ENCODE measurements at regions not wholly inside any gene's neighbourhood (a gene's known extent, or its start where the extent isn't known, plus 50 kb on each side); places are given as distances from the start of the nearest gene placed in this dataset.

GRCh38 chr6:144688713-144689112 lies 403.6 kb downstream of the UTRN start:
- peaks cover 0 to 3% (median 2%) of the 10 kb centered on the region in 4 donors for H3K9me3 ChIP-seq (ENCODE audit: control insufficient read depth in 4 of 4, low read length in 3 of 4)
- no peak for TF ChIP-seq HNF4G (IDR thresholded peaks at IDR 0.05)
- TF ChIP-seq HNF4A (conservative IDR thresholded peaks at IDR 0.05) = no peak
- no peak for TF ChIP-seq RXRA (IDR thresholded peaks at IDR 0.05)
- TF ChIP-seq YY1 (IDR thresholded peaks at IDR 0.05) = no peak
- no peak for TF ChIP-seq GABPA (IDR thresholded peaks at IDR 0.05 in 1 of 2, conservative IDR thresholded peaks at IDR 0.05 in 1 of 2)
- no peak for TF ChIP-seq NR2F2 (IDR thresholded peaks at IDR 0.05)
- TF ChIP-seq EGR1 (IDR thresholded peaks at IDR 0.05; ENCODE audit: low read depth in 2 of 2) = no peak
- no peak for TF ChIP-seq REST (IDR thresholded peaks at IDR 0.05)
- TF ChIP-seq, protein P1, sequence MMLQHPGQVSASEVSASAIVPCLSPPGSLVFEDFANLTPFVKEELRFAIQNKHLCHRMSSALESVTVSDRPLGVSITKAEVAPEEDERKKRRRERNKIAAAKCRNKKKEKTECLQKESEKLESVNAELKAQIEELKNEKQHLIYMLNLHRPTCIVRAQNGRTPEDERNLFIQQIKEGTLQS (IDR thresholded peaks at IDR 0.05) = no peak
- TF ChIP-seq RAD21 (IDR thresholded peaks at IDR 0.05) = no peak
- TF ChIP-seq, protein P2, sequence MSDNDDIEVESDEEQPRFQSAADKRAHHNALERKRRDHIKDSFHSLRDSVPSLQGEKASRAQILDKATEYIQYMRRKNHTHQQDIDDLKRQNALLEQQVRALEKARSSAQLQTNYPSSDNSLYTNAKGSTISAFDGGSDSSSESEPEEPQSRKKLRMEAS (IDR thresholded peaks at IDR 0.05) = no peak
- no peak for TF ChIP-seq FOXA1 (IDR thresholded peaks at IDR 0.05)
- no peak for TF ChIP-seq JUND (IDR thresholded peaks at IDR 0.05)
- TF ChIP-seq, protein P3, sequence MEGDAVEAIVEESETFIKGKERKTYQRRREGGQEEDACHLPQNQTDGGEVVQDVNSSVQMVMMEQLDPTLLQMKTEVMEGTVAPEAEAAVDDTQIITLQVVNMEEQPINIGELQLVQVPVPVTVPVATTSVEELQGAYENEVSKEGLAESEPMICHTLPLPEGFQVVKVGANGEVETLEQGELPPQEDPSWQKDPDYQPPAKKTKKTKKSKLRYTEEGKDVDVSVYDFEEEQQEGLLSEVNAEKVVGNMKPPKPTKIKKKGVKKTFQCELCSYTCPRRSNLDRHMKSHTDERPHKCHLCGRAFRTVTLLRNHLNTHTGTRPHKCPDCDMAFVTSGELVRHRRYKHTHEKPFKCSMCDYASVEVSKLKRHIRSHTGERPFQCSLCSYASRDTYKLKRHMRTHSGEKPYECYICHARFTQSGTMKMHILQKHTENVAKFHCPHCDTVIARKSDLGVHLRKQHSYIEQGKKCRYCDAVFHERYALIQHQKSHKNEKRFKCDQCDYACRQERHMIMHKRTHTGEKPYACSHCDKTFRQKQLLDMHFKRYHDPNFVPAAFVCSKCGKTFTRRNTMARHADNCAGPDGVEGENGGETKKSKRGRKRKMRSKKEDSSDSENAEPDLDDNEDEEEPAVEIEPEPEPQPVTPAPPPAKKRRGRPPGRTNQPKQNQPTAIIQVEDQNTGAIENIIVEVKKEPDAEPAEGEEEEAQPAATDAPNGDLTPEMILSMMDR (IDR thresholded peaks at IDR 0.05; ENCODE audit: low read depth, low read length, missing input control) = no peak
- TF ChIP-seq SP1 (IDR thresholded peaks at IDR 0.05) = no peak
- TF ChIP-seq TAF1 (conservative IDR thresholded peaks at IDR 0.05) = no peak
- TF ChIP-seq FOXA2 (IDR thresholded peaks at IDR 0.05) = no peak
- TF ChIP-seq ZBTB33 (IDR thresholded peaks at IDR 0.05) = no peak
- H3K9ac ChIP-seq (ENCODE audit: low read depth in 1 of 2, low read length in 2 of 2) = no peak overlapping the region

More at GRCh38 chr6:144688713-144689112, 403.6 kb downstream of the UTRN start:
- Histone ChIP-seq H3K27ac (ENCODE audit: low read depth in 1 of 2, low read length in 2 of 2) (no peak overlapping the region), H3K36me3 (ENCODE audit: control insufficient read depth in 4 of 4, insufficient read depth in 3 of 4, low read depth in 1 of 4, low read length in 3 of 4) (no peaks in the 10 kb centered on the region), H3K4me3 (ENCODE audit: low read depth in 1 of 3, low read length in 3 of 3) (no peak overlapping the region), H3K4me1 (ENCODE audit: control insufficient read depth in 4 of 4, insufficient read depth in 4 of 4, low read length in 3 of 4) (peaks cover 0 to 4% (median 1%) of the 10 kb centered on the region in 4 donors), H3K27me3 (ENCODE audit: control insufficient read depth in 4 of 4, insufficient read depth in 4 of 4, low read length in 3 of 4) (no peaks in the 10 kb centered on the region)
- DNase-seq (ENCODE audit: low spot score) = no peak

All from liver (tissue), 7 donors.